ENCODE measurements at regions not wholly inside any gene's neighbourhood (a gene's known extent, or its start where the extent isn't known, plus 50 kb on each side); places are given as distances from the start of the nearest gene placed in this dataset.

- no peak for TF ChIP-seq CTCF (IDR thresholded peaks at IDR 0.05)
- no peak for TF ChIP-seq POLR2AphosphoS5 (IDR thresholded peaks at IDR 0.05; ENCODE audit: low read depth, low read length)
- no peak for TF ChIP-seq REST (IDR thresholded peaks at IDR 0.05; ENCODE audit: insufficient read depth in 1 of 2, low read depth in 2 of 2, low read length in 1 of 2)
Observed at GRCh38 chr3:182533394-182533793, 259.9 kb upstream of the ATP11B start.

Measured in Panc1 (cell line).